Sciatic nerve (tissue), 2 donors: ENCODE measurements at regions not wholly inside any gene's neighbourhood (a gene's known extent, or its start where the extent isn't known, plus 50 kb on each side); places are given as distances from the start of the nearest gene placed in this dataset.
A peak's percentile ranks its signal among the peaks of the same experiment; 100 is the strongest.
"Not testable (repeated sequence)": the region's sequence is repeated elsewhere in the genome, so short reads cannot be mapped to it uniquely, and the experiment has no call there.

Experiments used
- ATAC-seq: fragments of 200-7000 bp; cut with Tn5 transposase; one replicate; pipeline ENCODE4 v1.9.1; 2020; ENCODE audit warnings: mild to moderate bottlenecking, moderate library complexity
- DNase-seq: peaks from one replicate; pipeline ENCODE4 v3.0.0-alpha.2; 2020; ENCODE audit warnings: low spot score
- intact Hi-C: fragments of 100-400 bp; cut with DNase I; formaldehyde crosslinking; loops from one replicate; pipeline ENCODE4 v1.14.2; 2022
- donor health status: DM: no; HTN: no; CAD: no.
- donor health status: DM: no; HTN: no; CAD: no.

- no peak for ATAC-seq
- intact Hi-C loops: no loop called here
- DNase-seq: no peak
Measured at GRCh38 chr17:78305801-78306200, 54.1 kb downstream of the SOCS3 start.

GRCh38 chr17:78304549-78305037 is 55.3 kb downstream of the SOCS3 start:
- ATAC-seq: peak; percentile 87
- intact Hi-C loops: no loop called here
- no peak for DNase-seq

GRCh38 chr17:78302478-78302877 is 57.4 kb downstream of the SOCS3 start:
- no peak for DNase-seq
- intact Hi-C loops: no loop called here

DNA sequence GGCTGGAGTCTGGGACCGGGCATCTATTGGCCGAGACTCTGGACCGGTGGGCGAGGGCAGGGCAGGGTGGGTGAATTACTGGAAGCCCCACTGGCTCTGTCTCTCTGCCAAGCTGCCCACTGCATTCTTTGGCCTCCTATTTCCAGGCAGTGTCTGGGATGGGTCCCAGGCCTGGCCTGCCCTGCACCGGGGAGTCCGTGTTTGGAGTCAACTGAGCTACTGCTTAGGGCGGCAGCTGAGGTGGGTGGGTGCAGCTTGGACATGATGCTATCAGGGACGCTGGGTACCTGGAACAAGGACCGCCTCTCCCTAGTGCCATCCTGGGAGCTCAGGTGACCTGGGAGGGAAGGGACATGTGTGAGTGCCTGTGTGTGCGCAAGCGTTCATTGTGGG is 58.1 kb downstream of the SOCS3 start:
- DNase-seq (no peak), ATAC-seq (no peak)
- intact Hi-C loops: no loop called here

More at GRCh38 chr17:78302478-78302877, 57.4 kb downstream of the SOCS3 start:
- ATAC-seq: no peak

DNA sequence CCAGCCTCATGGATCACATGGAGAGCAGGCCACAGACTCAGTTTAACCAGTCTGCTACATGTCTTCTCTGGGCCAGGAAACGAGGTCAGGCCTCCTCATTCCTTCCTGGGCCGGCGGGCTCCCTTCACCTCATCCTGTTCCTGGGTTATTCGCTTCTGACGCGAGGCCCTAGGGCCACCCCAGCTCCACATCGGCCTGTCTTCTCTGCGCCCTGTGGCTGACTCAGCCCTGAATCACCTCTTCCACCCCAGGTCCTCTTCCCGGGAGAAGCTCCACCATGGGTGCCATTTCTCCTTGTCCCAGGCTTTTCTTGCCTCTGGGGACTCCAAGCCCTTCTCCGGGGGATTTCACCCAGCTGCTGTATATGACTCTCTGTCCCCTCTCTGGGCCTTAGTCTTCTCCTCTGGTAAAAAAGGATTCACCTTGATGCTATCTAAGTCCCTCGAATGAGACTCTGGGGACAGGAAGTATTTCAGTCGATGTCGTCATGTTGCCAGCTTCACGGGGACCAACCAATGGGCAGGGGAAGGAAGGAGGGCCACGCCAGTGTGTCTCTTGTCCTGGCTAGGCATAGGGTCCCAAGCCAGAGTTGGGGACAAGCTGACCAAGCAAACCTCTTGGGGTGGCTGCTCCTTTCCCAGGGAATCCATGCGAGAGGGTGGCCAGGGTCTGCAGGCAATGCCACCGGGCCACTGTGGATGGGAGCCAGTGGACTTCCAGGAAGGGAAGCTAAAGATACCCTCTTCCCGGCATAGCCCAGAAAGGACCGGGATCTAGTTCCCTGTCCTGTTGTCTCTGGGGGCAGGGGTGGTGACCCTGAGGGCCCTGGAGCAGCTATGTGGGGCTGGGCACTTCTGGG is 58.7 kb downstream of the SOCS3 start:
- DNase-seq (no peak), ATAC-seq (no peak)
- intact Hi-C loops: no loop called here

DNA sequence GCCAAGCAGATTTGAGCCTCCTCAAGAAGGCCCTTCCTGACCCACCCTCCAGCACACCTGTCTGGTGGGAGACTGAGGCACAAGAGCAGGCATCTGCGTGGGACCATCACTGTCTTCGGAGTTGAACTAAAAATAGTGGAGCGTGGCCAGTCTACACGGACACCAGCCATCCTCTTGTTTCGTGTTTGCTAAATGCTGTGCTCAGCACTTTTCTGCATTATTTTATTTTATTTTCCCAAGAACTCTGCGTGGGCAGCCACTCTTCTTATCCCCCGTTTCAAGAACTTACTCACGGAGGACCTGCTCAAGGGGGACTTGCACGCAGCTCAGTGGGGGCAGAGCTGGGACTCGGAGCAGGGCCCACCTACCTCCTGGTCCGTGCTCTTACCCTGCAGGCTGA is 60.8 kb downstream of the SOCS3 start:
- intact Hi-C loops: loop anchor here (10.0 kb wide), 1 partner anchor 66 kb away; the partner anchor contains the start of gene SOCS3
- ATAC-seq: no peak
- no peak for DNase-seq

DNA sequence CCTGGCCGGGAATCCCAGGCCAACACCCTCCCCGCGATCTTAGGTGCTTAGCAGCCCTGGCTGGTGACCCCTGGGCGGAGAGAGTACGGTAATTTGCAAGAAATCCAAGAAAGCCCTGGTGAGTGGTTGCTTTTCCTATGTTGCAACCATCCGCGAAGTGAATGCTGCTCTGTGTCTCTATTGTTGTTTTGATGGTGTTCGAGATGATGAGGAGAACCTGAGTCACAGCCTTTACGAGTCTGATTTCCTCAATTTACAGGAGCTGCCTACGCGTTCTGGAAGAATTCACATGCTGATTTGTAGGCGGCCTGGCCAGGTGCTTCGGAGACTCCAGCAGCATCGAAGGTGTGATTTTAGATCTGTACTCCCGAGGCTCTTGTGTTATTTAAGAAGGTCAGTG is 63.3 kb downstream of the TMEM235 start:
- ATAC-seq (no peak), DNase-seq (no peak)
- intact Hi-C loops: loop anchor here (5.0 to 10.0 kb wide), 2 partner anchors 70 to 128 kb away; partner anchors contain the start of gene SOCS3

DNA sequence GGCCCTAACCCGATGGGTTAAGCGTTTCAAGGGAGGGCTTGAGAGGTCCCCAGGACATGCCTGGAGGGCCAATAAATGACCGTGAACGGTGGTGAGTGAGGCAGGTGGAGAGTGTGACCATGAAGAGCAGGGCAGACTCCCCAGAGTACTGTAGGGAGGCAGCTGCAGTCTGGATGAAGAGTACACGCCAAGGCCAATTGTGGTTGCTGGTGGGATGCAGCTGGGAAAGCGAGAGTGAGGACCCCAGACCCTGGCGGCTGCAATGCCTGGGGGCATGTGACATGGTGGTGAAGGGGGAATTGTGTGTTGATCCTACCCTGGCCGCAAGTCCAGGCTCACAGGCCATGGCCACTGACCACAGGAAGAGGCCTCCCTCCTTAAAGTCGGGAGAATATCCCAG is 62.9 kb downstream of the TMEM235 start:
- no peak for ATAC-seq
- intact Hi-C loops: loop anchor here (5.0 to 10.0 kb wide), 2 partner anchors 70 to 128 kb away; partner anchors contain the start of gene SOCS3

GRCh38 chr17:78293151-78293550 is 61.7 kb downstream of the TMEM235 start:
- intact Hi-C loops: loop anchor here (5.0 to 10.0 kb wide), 2 partner anchors 72 to 129 kb away; partner anchors contain the start of gene SOCS3
- not testable (repeated sequence) for DNase-seq, ATAC-seq

More for the DNA sequence above, 62.9 kb downstream of the TMEM235 start:
- no peak for DNase-seq

- DNase-seq (no peak), ATAC-seq (no peak)
- intact Hi-C loops: loop anchor here (5.0 to 10.0 kb wide), 2 partner anchors 73 to 130 kb away; partner anchors contain the start of gene SOCS3
Measured at GRCh38 chr17:78291944-78292910, 60.8 kb downstream of the TMEM235 start.

DNA sequence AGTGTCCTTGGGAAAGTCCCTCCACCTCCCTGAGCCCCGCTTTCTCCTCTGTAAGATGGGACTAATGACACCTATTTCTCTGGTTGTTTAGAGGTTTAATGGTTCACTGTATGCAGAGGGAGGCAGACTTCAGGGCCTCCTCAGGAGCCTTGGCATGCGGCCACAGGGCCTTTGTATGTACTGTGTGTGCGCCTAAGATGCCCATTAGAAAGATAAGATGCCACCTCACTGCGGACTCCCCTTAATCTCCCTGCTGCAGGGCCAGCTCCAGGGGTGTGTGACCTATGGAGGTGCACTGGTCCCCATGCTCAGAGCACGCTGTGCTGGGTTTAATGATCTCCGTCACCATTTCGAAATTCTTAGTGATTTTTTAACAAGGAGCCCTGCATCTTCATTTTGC is 59.3 kb downstream of the TMEM235 start:
- intact Hi-C loops: loop anchor here (5.0 to 10.0 kb wide), 2 partner anchors 74 to 132 kb away; partner anchors contain the start of gene SOCS3
- no peak for DNase-seq
- ATAC-seq: no peak
